ENCODE measurements at regions not wholly inside any gene's neighbourhood (a gene's known extent, or its start where the extent isn't known, plus 50 kb on each side); places are given as distances from the start of the nearest gene placed in this dataset.

- no peak overlapping the region for H3K4me3 ChIP-seq (ENCODE audit: low read depth, low read length)
- DNase-seq (ENCODE audit: low read depth), result no peak
- H3K36me3 ChIP-seq (ENCODE audit: control insufficient read depth, insufficient read depth, low read length), result no peaks in the 10 kb centered on the region
- H3K27me3 ChIP-seq (ENCODE audit: control insufficient read depth, insufficient read depth, low read length), result no peaks in the 10 kb centered on the region
- TF ChIP-seq CTCF (IDR thresholded peaks at IDR 0.05; ENCODE audit: insufficient read depth, low read length, poor library complexity, severe bottlenecking), result no peak
These were observed 98.7 kb upstream of the KLHL13 start for GRCh38 chrX:118215346-118215745.

GRCh38 chrX:118216087-118216486 is 99.5 kb upstream of the KLHL13 start:
- DNase-seq (ENCODE audit: low read depth), result peak; percentile 76
- H3K36me3 ChIP-seq (ENCODE audit: control insufficient read depth, insufficient read depth, low read length), result no peaks in the 10 kb centered on the region
- no peaks in the 10 kb centered on the region for H3K27me3 ChIP-seq (ENCODE audit: control insufficient read depth, insufficient read depth, low read length)
- no peak overlapping the region for H3K4me3 ChIP-seq (ENCODE audit: low read depth, low read length)
- no peak for TF ChIP-seq CTCF (IDR thresholded peaks at IDR 0.05; ENCODE audit: insufficient read depth, low read length, poor library complexity, severe bottlenecking)

- no peaks in the 10 kb centered on the region for H3K27me3 ChIP-seq (ENCODE audit: control insufficient read depth, insufficient read depth, low read length)
- H3K4me3 ChIP-seq (ENCODE audit: low read depth, low read length), result no peak overlapping the region
- H3K36me3 ChIP-seq (ENCODE audit: control insufficient read depth, insufficient read depth, low read length), result no peaks in the 10 kb centered on the region
- peak; percentile 26 for DNase-seq (ENCODE audit: low read depth)
- TF ChIP-seq CTCF (IDR thresholded peaks at IDR 0.05; ENCODE audit: insufficient read depth, low read length, poor library complexity, severe bottlenecking), result no peak
These were observed 99.9 kb upstream of the KLHL13 start for GRCh38 chrX:118216509-118216908.

GRCh38 chrX:118218079-118218478 is 101.5 kb upstream of the KLHL13 start:
- no peak for TF ChIP-seq CTCF (IDR thresholded peaks at IDR 0.05; ENCODE audit: insufficient read depth, low read length, poor library complexity, severe bottlenecking)
- H3K4me3 ChIP-seq (ENCODE audit: low read depth, low read length), result no peak overlapping the region
- H3K36me3 ChIP-seq (ENCODE audit: control insufficient read depth, insufficient read depth, low read length), result no peaks in the 10 kb centered on the region
- no peak for DNase-seq (ENCODE audit: low read depth)
- no peaks in the 10 kb centered on the region for H3K27me3 ChIP-seq (ENCODE audit: control insufficient read depth, insufficient read depth, low read length)

GRCh38 chrX:118218940-118219339 is 102.3 kb upstream of the KLHL13 start:
- no peak for TF ChIP-seq CTCF (IDR thresholded peaks at IDR 0.05; ENCODE audit: insufficient read depth, low read length, poor library complexity, severe bottlenecking)
- DNase-seq (ENCODE audit: low read depth), result no peak
- H3K36me3 ChIP-seq (ENCODE audit: control insufficient read depth, insufficient read depth, low read length), result no peaks in the 10 kb centered on the region

GRCh38 chrX:118219866-118220265 is 103.3 kb upstream of the KLHL13 start:
- TF ChIP-seq CTCF (IDR thresholded peaks at IDR 0.05; ENCODE audit: insufficient read depth, low read length, poor library complexity, severe bottlenecking), result no peak
- H3K4me3 ChIP-seq (ENCODE audit: low read depth, low read length), result no peak overlapping the region
- DNase-seq (ENCODE audit: low read depth), result no peak
- no peaks in the 10 kb centered on the region for H3K36me3 ChIP-seq (ENCODE audit: control insufficient read depth, insufficient read depth, low read length)
- H3K27me3 ChIP-seq (ENCODE audit: control insufficient read depth, insufficient read depth, low read length), result no peaks in the 10 kb centered on the region

More at GRCh38 chrX:118218940-118219339, 102.3 kb upstream of the KLHL13 start:
- H3K27me3 ChIP-seq (ENCODE audit: control insufficient read depth, insufficient read depth, low read length), result no peaks in the 10 kb centered on the region
- no peak overlapping the region for H3K4me3 ChIP-seq (ENCODE audit: low read depth, low read length)

Measured in kidney epithelial cell (primary cell).